HG03108 (cell line): ENCODE measurements at regions not wholly inside any gene's neighbourhood (a gene's known extent, or its start where the extent isn't known, plus 50 kb on each side); places are given as distances from the start of the nearest gene placed in this dataset.
"Not testable (repeated sequence)": the region's sequence is repeated elsewhere in the genome, so short reads cannot be mapped to it uniquely, and the experiment has no call there.

Experiments
- ATAC-seq: cut with Tn5 transposase; IDR thresholded peaks from one replicate; pipeline ENCODE4 v1.9.1; 2021; ENCODE audit warnings: moderate library complexity; ENCODE audit not compliant: unreplicated experiment

GRCh38 chr18:38575023-38575422 is 1009.4 kb upstream of the CELF4 start:
- ATAC-seq: no peak

GRCh38 chr18:38572554-38573111 is 1007.0 kb upstream of the CELF4 start:
- no peak for ATAC-seq

GRCh38 chr18:38571651-38572050 is 1006.1 kb upstream of the CELF4 start:
- ATAC-seq: no peak

GRCh38 chr18:38565513-38565912 is 999.9 kb upstream of the CELF4 start:
- ATAC-seq: no peak

- ATAC-seq: no peak
Measured at GRCh38 chr18:38563396-38563980, 997.9 kb upstream of the CELF4 start.

- ATAC-seq: no peak
Measured at GRCh38 chr18:38557006-38557405, 991.4 kb upstream of the CELF4 start.

GRCh38 chr18:38552732-38553321 is 987.2 kb upstream of the CELF4 start:
- no peak for ATAC-seq

GRCh38 chr18:38551881-38552280 is 986.3 kb upstream of the CELF4 start:
- ATAC-seq: no peak

GRCh38 chr18:38545071-38545470 is 979.5 kb upstream of the CELF4 start:
- ATAC-seq: no peak

- no peak for ATAC-seq
Measured at GRCh38 chr18:38539856-38540255, 974.3 kb upstream of the CELF4 start.

- ATAC-seq: no peak
Measured at GRCh38 chr18:38539371-38539770, 973.8 kb upstream of the CELF4 start.

- ATAC-seq: no peak
Measured at GRCh38 chr18:38534073-38534472, 968.5 kb upstream of the CELF4 start.

- no peak for ATAC-seq
Measured at GRCh38 chr18:38526922-38527321, 961.3 kb upstream of the CELF4 start.

- ATAC-seq: no peak
Measured at GRCh38 chr18:38525039-38525438, 959.4 kb upstream of the CELF4 start.

GRCh38 chr18:38520786-38521185 is 955.2 kb upstream of the CELF4 start:
- no peak for ATAC-seq

- ATAC-seq: no peak
Measured at GRCh38 chr18:38502539-38502938, 936.9 kb upstream of the CELF4 start.

- no peak for ATAC-seq
Measured at GRCh38 chr18:38497266-38497665, 931.7 kb upstream of the CELF4 start.

GRCh38 chr18:38496222-38496793 is 930.7 kb upstream of the CELF4 start:
- no peak for ATAC-seq

- no peak for ATAC-seq
Measured at GRCh38 chr18:38494065-38494464, 928.5 kb upstream of the CELF4 start.

GRCh38 chr18:38491195-38491594 is 925.6 kb upstream of the CELF4 start:
- no peak for ATAC-seq

GRCh38 chr18:38489721-38490120 is 924.1 kb upstream of the CELF4 start:
- ATAC-seq: not testable (repeated sequence)

- no peak for ATAC-seq
Measured at GRCh38 chr18:38487521-38487920, 921.9 kb upstream of the CELF4 start.
